GM23338 (cell line): ENCODE measurements at regions not wholly inside any gene's neighbourhood (a gene's known extent, or its start where the extent isn't known, plus 50 kb on each side); places are given as distances from the start of the nearest gene placed in this dataset.

Experiments used
- ATAC-seq: fragments of 200-7000 bp; cut with Tn5 transposase; 3 replicates; pipeline ENCODE4 v1.9.1; 2020
- DNase-seq: peaks from one replicate; pipeline ENCODE4 v3.0.0-alpha.2; 2015; ENCODE audit warnings: low spot score
- H2AFZ ChIP-seq: fragments of 200-600 bp; sonication (generic); 2 replicates; pipeline ENCODE4 v1.8.0; 2016; ENCODE audit warnings: antibody characterized with exemption, mild to moderate bottlenecking, moderate library complexity
- H3F3A ChIP-seq: fragments of 200-600 bp; sonication (generic); replicated peaks from 2 replicates; pipeline ENCODE4 v1.8.0; 2017; ENCODE audit warnings: antibody characterized with exemption, mixed run types, low read depth
- H3K27ac ChIP-seq: fragments of 200-600 bp; sonication (generic); 2 replicates; pipeline ENCODE4 v1.6.1; 2016; ENCODE audit warnings: low read depth
- H3K27me3 ChIP-seq: fragments of 200-600 bp; sonication (generic); 2 replicates; pipeline ENCODE4 v1.8.0; 2016; ENCODE audit warnings: mild to moderate bottlenecking, mixed run types, moderate library complexity; ENCODE audit not compliant: insufficient read depth
- H3K36me3 ChIP-seq: fragments of 200-600 bp; sonication (generic); 2 replicates; pipeline ENCODE4 v1.8.0; 2016; ENCODE audit warnings: mild to moderate bottlenecking; ENCODE audit not compliant: insufficient read depth
- H3K4me1 ChIP-seq: fragments of 200-600 bp; sonication (generic); 2 replicates; pipeline ENCODE4 v1.8.0; 2016; ENCODE audit warnings: mild to moderate bottlenecking, moderate library complexity; ENCODE audit not compliant: insufficient read depth
- H3K4me2 ChIP-seq: fragments of 200-600 bp; sonication (generic); 2 replicates; pipeline ENCODE4 v1.7.1; 2017; ENCODE audit warnings: mixed run types
- H3K4me3 ChIP-seq: fragments of 200-600 bp; sonication (generic); 2 replicates; pipeline ENCODE4 v1.6.1; 2016; ENCODE audit warnings: mixed run types
- H3K79me2 ChIP-seq: fragments of 200-600 bp; sonication (generic); replicated peaks from 2 replicates; pipeline ENCODE4 v1.8.0; 2017; ENCODE audit warnings: mild to moderate bottlenecking; ENCODE audit not compliant: insufficient read depth
- H3K9me2 ChIP-seq: fragments of 200-600 bp; sonication (generic); 2 replicates; pipeline ENCODE4 v1.8.0; 2017; ENCODE audit not compliant: insufficient read depth
- H4K20me1 ChIP-seq: fragments of 200-600 bp; sonication (generic); replicated peaks from 2 replicates; pipeline ENCODE4 v1.8.0; 2017; ENCODE audit warnings: mild to moderate bottlenecking; ENCODE audit not compliant: insufficient read depth
- H3K27ac Mint-ChIP-seq: 2 replicates; pipeline ENCODE4 v1.8.0; 2020; ENCODE audit warnings: inconsistent platforms, mild to moderate bottlenecking, moderate library complexity, mixed read lengths
- H3K27me3 Mint-ChIP-seq: 3 replicates; pipeline ENCODE4 v1.8.0; 2022; ENCODE audit warnings: low read depth, mild to moderate bottlenecking, moderate library complexity, mixed read lengths, inconsistent platforms; ENCODE audit not compliant: insufficient read depth, poor library complexity
- H3K36me3 Mint-ChIP-seq: 3 replicates; pipeline ENCODE4 v1.8.0; 2021; ENCODE audit warnings: low read depth, mild to moderate bottlenecking, inconsistent platforms, moderate library complexity, mixed read lengths
- H3K4me1 Mint-ChIP-seq: 3 replicates; pipeline ENCODE4 v1.8.0; 2020; ENCODE audit warnings: mild to moderate bottlenecking, inconsistent platforms, mixed read lengths
- H3K4me3 Mint-ChIP-seq: 3 replicates; pipeline ENCODE4 v1.8.0; 2021; ENCODE audit warnings: moderate library complexity, mild to moderate bottlenecking, inconsistent platforms, mixed read lengths
- H3K9me3 Mint-ChIP-seq: 3 replicates; pipeline ENCODE4 v1.8.0; 2020; ENCODE audit warnings: moderate library complexity, mild to moderate bottlenecking, inconsistent platforms, mixed read lengths
- CREB1 ChIP-seq: fragments of 250-450 bp; sonication (Bioruptor Pico); IDR thresholded peaks from 2 replicates; pipeline ENCODE4 v1.5.0; 2020; ENCODE audit warnings: low read depth, mild to moderate bottlenecking, moderate library complexity
- CTCF ChIP-seq, 2 experiments: fragments of 200-600 bp in 1 of 2; sonication (generic) in 1 of 2; conservative IDR thresholded peaks; 2 replicates each; pipeline versions ENCODE4 v1.5.1 to v1.6.1; 2016 to 2017; ENCODE audit warnings: antibody characterized with exemption in 2 of 2, low read depth in 2 of 2, mild to moderate bottlenecking in 2 of 2, moderate library complexity in 1 of 2
- EZH2 ChIP-seq: fragments of 200-600 bp; sonication (generic); IDR thresholded peaks from one replicate; pipeline ENCODE4 v1.8.0; 2017; ENCODE audit warnings: antibody characterized with exemption, mild to moderate bottlenecking, low read depth; ENCODE audit not compliant: unreplicated experiment
- EZH2phosphoT487 ChIP-seq: fragments of 200-600 bp; sonication (generic); IDR thresholded peaks from one replicate; pipeline ENCODE4 v1.8.1; 2018; ENCODE audit warnings: antibody characterized with exemption; ENCODE audit not compliant: unreplicated experiment
- JUNB ChIP-seq: IDR thresholded peaks from one replicate; pipeline ENCODE4 v1.6.1; 2016; ENCODE audit warnings: antibody characterized with exemption; ENCODE audit not compliant: unreplicated experiment
- NANOG ChIP-seq: IDR thresholded peaks from 2 replicates; pipeline ENCODE4 v1.6.1; 2016; ENCODE audit warnings: antibody characterized with exemption, borderline replicate concordance
- POLR2AphosphoS5 ChIP-seq: IDR thresholded peaks from 2 replicates; pipeline ENCODE4 v1.6.1; 2016; ENCODE audit warnings: antibody characterized with exemption, low read depth
- STAT1 ChIP-seq: IDR thresholded peaks from one replicate; pipeline ENCODE4 v1.6.1; 2016; ENCODE audit warnings: antibody characterized with exemption; ENCODE audit not compliant: unreplicated experiment
- ZNF331 ChIP-seq: fragments of 250-450 bp; sonication (Bioruptor Pico); IDR thresholded peaks from 2 replicates; pipeline ENCODE4 v1.5.0; 2020; ENCODE audit warnings: low read depth, mild to moderate bottlenecking, moderate library complexity
- TF ChIP-seq, protein P1 (sequence below): IDR thresholded peaks from one replicate; pipeline ENCODE4 v1.6.1; 2018; ENCODE audit warnings: antibody characterized with exemption; ENCODE audit not compliant: unreplicated experiment

GRCh38 chr1:36561361-36561724 lies 78.6 kb upstream of the CSF3R start:
- H3K27me3 ChIP-seq, result no peaks in the 10 kb centered on the region
- H3K4me3 ChIP-seq, result no peak overlapping the region
- no peaks in the 10 kb centered on the region for H3K9me2 ChIP-seq
- no peak overlapping the region for H2AFZ ChIP-seq
- H3K36me3 Mint-ChIP-seq, result no peaks in the 10 kb centered on the region
- H3K9me3 Mint-ChIP-seq, result no peaks in the 10 kb centered on the region
- H3K27ac Mint-ChIP-seq, result no peak overlapping the region
- no peaks in the 10 kb centered on the region for H3F3A ChIP-seq
- H3K4me2 ChIP-seq, result no peak overlapping the region
- no peaks in the 10 kb centered on the region for H3K36me3 ChIP-seq
- H3K4me3 Mint-ChIP-seq, result no peak overlapping the region
- H3K79me2 ChIP-seq, result no peaks in the 10 kb centered on the region
- ATAC-seq, result no peak
- H3K27me3 Mint-ChIP-seq, result peaks cover 9% of the 10 kb centered on the region
- H3K4me1 ChIP-seq, result peaks cover 2% of the 10 kb centered on the region; the same call in 1 of the 2 replicates
- TF ChIP-seq STAT1 (no peak), EZH2phosphoT487 (no peak), NANOG (no peak), JUNB (no peak), POLR2AphosphoS5 (no peak)
- TF ChIP-seq, protein P1, sequence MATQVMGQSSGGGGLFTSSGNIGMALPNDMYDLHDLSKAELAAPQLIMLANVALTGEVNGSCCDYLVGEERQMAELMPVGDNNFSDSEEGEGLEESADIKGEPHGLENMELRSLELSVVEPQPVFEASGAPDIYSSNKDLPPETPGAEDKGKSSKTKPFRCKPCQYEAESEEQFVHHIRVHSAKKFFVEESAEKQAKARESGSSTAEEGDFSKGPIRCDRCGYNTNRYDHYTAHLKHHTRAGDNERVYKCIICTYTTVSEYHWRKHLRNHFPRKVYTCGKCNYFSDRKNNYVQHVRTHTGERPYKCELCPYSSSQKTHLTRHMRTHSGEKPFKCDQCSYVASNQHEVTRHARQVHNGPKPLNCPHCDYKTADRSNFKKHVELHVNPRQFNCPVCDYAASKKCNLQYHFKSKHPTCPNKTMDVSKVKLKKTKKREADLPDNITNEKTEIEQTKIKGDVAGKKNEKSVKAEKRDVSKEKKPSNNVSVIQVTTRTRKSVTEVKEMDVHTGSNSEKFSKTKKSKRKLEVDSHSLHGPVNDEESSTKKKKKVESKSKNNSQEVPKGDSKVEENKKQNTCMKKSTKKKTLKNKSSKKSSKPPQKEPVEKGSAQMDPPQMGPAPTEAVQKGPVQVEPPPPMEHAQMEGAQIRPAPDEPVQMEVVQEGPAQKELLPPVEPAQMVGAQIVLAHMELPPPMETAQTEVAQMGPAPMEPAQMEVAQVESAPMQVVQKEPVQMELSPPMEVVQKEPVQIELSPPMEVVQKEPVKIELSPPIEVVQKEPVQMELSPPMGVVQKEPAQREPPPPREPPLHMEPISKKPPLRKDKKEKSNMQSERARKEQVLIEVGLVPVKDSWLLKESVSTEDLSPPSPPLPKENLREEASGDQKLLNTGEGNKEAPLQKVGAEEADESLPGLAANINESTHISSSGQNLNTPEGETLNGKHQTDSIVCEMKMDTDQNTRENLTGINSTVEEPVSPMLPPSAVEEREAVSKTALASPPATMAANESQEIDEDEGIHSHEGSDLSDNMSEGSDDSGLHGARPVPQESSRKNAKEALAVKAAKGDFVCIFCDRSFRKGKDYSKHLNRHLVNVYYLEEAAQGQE, result no peak
- H3K4me1 Mint-ChIP-seq, result peaks cover 4% of the 10 kb centered on the region; the same call in 2 of the 3 replicates
- no peak overlapping the region for H3K27ac ChIP-seq
- DNase-seq, result no peak
- no peaks in the 10 kb centered on the region for H4K20me1 ChIP-seq

DNA sequence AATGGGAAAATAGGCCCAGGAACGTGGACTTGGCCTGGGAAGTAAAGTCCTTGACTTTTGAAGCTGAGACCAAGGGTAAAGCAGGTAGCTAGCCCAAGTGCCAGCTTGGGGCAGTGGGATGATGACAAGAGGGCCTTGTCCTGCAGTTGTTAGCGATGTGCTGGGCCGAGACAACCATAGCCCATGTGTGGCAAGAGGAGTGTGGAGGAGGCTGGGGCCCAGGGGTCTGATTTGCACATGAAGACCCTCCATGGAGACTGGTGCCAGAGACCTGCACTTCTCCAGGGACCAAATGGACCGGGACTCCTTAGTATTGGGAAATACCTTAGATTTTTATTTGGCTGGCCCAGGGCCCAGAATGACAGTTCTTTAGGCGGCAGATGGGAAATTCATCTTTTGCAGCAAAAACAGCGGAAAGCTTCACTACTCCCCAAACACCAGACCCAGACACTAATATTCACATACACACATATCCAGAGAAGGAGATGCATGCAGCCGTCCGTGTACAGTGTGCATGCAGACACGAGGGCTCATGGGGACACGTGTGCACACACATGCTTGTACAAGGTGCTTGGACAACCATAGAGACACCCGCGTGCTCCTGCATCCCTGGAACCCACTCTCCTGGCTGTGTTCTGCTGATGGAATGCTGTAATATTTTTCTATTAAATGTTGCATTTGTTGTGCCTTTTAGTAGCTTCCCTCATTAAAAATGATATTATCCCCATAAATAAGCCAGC lies 78.1 kb upstream of the CSF3R start:
- Histone ChIP-seq H3K36me3 (no peaks in the 10 kb centered on the region), H3K4me2 (no peak overlapping the region), H4K20me1 (no peaks in the 10 kb centered on the region), H3K27ac (no peak overlapping the region), H3K27me3 (no peaks in the 10 kb centered on the region), H3K9me2 (no peaks in the 10 kb centered on the region), H3K79me2 (no peaks in the 10 kb centered on the region), H3K4me3 (no peak overlapping the region), H2AFZ (no peak overlapping the region; the same call in 1 of the 2 replicates), H3F3A (no peaks in the 10 kb centered on the region), H3K4me1 (no peaks in the 10 kb centered on the region; the same call in 1 of the 2 replicates)
- no peaks in the 10 kb centered on the region for H3K9me3 Mint-ChIP-seq
- ATAC-seq (no peak), DNase-seq (no peak)
- H3K27me3 Mint-ChIP-seq, result peaks cover 5% of the 10 kb centered on the region
- no peak overlapping the region for H3K4me3 Mint-ChIP-seq
- H3K27ac Mint-ChIP-seq, result no peak overlapping the region
- no peaks in the 10 kb centered on the region; the same call in 2 of the 3 replicates for H3K4me1 Mint-ChIP-seq
- H3K36me3 Mint-ChIP-seq, result no peaks in the 10 kb centered on the region
- TF ChIP-seq ZNF331 (CRISPR knock-in tag), result no peak
- TF ChIP-seq NANOG, result no peak
- TF ChIP-seq POLR2AphosphoS5, result no peak
- TF ChIP-seq CREB1 (CRISPR knock-in tag), result no peak
- no peak for TF ChIP-seq EZH2
- TF ChIP-seq EZH2phosphoT487, result no peak
- no peak for TF ChIP-seq CTCF (conservative IDR thresholded peaks at IDR 0.05; ENCODE audit: low read depth in 2 of 2)
